ENCODE measurements at regions not wholly inside any gene's neighbourhood (a gene's known extent, or its start where the extent isn't known, plus 50 kb on each side); places are given as distances from the start of the nearest gene placed in this dataset.

DNA sequence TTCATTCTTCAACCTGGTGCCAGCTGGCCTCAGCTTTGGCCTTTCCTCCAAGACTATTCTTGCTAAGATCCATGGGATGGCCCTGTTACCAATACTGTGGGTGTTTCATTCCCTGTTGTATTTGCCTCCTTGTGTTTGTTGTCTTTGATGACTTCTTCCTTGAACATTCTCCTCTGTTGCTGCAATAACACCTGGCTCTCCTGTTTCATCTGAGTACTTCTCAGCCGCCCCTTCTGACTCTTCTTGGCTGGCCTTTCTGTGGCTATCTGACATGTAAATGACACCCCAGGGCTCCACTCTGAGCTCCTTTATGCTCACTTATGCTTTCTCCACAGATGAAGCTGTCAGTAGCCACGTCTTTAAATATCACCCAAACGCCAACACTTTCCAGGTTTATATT lies 302.7 kb upstream of the CHRNA7 start:
- TF ChIP-seq, protein P1, sequence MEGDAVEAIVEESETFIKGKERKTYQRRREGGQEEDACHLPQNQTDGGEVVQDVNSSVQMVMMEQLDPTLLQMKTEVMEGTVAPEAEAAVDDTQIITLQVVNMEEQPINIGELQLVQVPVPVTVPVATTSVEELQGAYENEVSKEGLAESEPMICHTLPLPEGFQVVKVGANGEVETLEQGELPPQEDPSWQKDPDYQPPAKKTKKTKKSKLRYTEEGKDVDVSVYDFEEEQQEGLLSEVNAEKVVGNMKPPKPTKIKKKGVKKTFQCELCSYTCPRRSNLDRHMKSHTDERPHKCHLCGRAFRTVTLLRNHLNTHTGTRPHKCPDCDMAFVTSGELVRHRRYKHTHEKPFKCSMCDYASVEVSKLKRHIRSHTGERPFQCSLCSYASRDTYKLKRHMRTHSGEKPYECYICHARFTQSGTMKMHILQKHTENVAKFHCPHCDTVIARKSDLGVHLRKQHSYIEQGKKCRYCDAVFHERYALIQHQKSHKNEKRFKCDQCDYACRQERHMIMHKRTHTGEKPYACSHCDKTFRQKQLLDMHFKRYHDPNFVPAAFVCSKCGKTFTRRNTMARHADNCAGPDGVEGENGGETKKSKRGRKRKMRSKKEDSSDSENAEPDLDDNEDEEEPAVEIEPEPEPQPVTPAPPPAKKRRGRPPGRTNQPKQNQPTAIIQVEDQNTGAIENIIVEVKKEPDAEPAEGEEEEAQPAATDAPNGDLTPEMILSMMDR (IDR thresholded peaks at IDR 0.05; ENCODE audit: extremely low read depth in 1 of 2, insufficient read depth in 1 of 2, low read depth in 1 of 2, low read length in 2 of 2) = no peak
- TF ChIP-seq FOS (IDR thresholded peaks at IDR 0.05; ENCODE audit: borderline replicate concordance, insufficient read depth, low read length) (no peak), POLR2A (IDR thresholded peaks at IDR 0.05; ENCODE audit: low read depth, low read length) (no peak), GATA2 (IDR thresholded peaks at IDR 0.05; ENCODE audit: insufficient read depth, insufficient read length, low read depth, low read length) (no peak), JUN (IDR thresholded peaks at IDR 0.05; ENCODE audit: borderline replicate concordance, insufficient read depth, insufficient read length, low read depth) (no peak), POLR2AphosphoS5 (IDR thresholded peaks at IDR 0.05; ENCODE audit: insufficient read depth, low read depth, low read length) (no peak), EZH2 (IDR thresholded peaks at IDR 0.05; ENCODE audit: borderline replicate concordance, low read depth, low read length, severe bottlenecking) (no peak), MYC (IDR thresholded peaks at IDR 0.05; ENCODE audit: low read depth, low read length) (no peak)
- TF ChIP-seq, protein P2, sequence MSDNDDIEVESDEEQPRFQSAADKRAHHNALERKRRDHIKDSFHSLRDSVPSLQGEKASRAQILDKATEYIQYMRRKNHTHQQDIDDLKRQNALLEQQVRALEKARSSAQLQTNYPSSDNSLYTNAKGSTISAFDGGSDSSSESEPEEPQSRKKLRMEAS (IDR thresholded peaks at IDR 0.05; ENCODE audit: insufficient read depth, insufficient read length) = no peak

All from endothelial cell of umbilical vein (primary cell).